ENCODE measurements at regions not wholly inside any gene's neighbourhood (a gene's known extent, or its start where the extent isn't known, plus 50 kb on each side); places are given as distances from the start of the nearest gene placed in this dataset.

DNA sequence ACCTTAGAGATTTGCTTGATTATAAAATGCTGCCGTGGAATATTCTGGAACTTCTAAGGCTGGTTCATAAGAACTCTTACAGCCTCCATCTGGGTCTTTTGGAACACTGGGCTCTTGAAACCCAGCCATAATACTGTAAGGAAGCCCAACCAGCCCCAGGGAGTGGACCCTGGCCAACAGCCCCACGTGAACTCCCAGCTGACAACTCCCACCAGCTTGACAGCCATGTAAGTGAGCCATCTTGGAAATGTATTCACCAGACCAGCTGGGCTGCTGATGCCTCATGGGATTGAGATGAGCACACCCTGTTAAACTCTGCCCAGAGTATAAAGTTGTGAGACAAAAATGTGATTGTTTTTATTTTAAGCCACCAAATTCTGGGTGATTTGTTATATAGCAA is 378.7 kb upstream of the RAG2 start:
- in situ Hi-C loops (cut with MboI; ENCODE audit: low sequenced_read_pairs, unreplicated experiment) = no loop called here
- TF ChIP-seq, protein P1, sequence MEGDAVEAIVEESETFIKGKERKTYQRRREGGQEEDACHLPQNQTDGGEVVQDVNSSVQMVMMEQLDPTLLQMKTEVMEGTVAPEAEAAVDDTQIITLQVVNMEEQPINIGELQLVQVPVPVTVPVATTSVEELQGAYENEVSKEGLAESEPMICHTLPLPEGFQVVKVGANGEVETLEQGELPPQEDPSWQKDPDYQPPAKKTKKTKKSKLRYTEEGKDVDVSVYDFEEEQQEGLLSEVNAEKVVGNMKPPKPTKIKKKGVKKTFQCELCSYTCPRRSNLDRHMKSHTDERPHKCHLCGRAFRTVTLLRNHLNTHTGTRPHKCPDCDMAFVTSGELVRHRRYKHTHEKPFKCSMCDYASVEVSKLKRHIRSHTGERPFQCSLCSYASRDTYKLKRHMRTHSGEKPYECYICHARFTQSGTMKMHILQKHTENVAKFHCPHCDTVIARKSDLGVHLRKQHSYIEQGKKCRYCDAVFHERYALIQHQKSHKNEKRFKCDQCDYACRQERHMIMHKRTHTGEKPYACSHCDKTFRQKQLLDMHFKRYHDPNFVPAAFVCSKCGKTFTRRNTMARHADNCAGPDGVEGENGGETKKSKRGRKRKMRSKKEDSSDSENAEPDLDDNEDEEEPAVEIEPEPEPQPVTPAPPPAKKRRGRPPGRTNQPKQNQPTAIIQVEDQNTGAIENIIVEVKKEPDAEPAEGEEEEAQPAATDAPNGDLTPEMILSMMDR (IDR thresholded peaks at IDR 0.05; ENCODE audit: borderline replicate concordance, control extremely low read depth, extremely low read depth, insufficient read depth, missing control alignments) = no peak
- DNase-seq (ENCODE audit: low spot score) = no peak

DNA sequence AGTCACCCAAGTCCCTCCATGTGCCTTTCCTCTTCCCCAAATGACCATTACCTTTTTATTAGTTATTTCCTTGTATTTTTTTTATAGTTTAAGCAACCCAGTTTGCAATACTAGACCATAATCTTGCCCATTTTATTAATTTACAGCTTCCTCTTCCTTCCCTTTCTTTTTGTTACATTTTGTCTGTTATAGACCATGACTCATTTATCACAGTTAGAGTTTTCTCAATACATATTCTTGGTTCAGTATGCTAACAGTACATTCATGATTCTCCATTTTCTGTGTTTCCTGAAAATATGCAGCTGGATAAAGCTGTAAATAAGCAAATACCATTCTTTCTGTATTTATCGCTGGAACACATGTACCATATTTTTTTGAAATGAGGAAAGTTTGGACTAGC is 376.7 kb upstream of the RAG2 start:
- no peak for DNase-seq (ENCODE audit: low spot score)
- in situ Hi-C loops (cut with MboI; ENCODE audit: low sequenced_read_pairs, unreplicated experiment) = no loop called here

DNA sequence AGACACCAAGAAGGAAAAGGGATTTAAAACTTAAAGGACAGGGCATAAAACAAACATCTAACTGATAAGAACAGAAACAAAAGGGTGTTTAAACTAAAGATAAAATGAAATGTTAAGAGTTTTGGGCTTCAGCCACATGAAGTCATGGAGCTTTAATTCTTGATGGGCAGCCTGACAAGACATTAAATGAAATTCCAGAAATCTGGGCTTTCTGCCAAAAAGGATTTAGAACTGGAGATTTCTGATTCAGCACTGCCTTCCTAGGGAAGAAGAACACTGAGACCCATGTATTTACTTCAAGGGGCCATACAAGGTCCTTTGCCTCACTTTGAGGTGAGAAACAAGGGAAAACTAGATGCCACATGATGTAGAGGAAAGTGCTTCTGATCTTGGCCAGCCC is 355.9 kb upstream of the RAG2 start:
- in situ Hi-C loops (cut with MboI; ENCODE audit: low sequenced_read_pairs, unreplicated experiment) = no loop called here
- TF ChIP-seq, protein P1 (IDR thresholded peaks at IDR 0.05; ENCODE audit: borderline replicate concordance, control extremely low read depth, extremely low read depth, insufficient read depth, missing control alignments) = no peak
- no peak for DNase-seq (ENCODE audit: low spot score)

More for the DNA sequence above, 376.7 kb upstream of the RAG2 start:
- TF ChIP-seq, protein P1 (IDR thresholded peaks at IDR 0.05; ENCODE audit: borderline replicate concordance, control extremely low read depth, extremely low read depth, insufficient read depth, missing control alignments) = no peak

DNA sequence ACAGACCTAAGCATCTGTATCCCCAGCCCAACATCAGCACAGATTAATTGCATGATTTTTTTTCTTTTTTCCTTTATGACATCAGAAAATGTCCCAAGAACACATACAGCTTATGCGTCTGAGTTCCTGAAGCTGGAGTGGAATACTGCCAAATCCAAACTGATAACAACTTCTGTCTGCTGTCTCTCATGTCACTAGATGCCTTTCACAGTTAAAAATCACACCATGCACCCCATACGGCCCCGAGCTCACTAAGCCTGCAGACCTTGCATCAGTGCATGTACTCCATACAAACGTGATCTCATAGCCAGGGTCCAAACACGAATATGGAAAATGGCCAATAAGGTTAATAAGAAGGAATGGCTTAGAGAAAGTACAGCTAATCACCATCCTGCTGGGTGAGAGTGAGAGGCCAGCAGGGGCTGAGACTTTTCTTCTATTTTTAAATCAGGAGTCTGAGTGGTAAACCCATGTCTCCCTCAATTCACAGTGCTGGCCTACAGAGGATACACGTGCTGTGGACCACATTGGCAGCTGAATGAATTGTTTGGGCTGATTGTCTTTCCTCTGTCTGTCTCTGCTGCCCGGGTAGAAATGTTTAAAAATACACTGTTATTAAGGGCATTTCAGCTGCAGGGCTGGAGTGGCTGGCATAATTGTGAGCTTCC is 350.6 kb upstream of the RAG2 start:
- in situ Hi-C loops (cut with MboI; ENCODE audit: low sequenced_read_pairs, unreplicated experiment) = no loop called here
- no peak for DNase-seq (ENCODE audit: low spot score)
- TF ChIP-seq, protein P1 (IDR thresholded peaks at IDR 0.05; ENCODE audit: borderline replicate concordance, control extremely low read depth, extremely low read depth, insufficient read depth, missing control alignments) = no peak

DNA sequence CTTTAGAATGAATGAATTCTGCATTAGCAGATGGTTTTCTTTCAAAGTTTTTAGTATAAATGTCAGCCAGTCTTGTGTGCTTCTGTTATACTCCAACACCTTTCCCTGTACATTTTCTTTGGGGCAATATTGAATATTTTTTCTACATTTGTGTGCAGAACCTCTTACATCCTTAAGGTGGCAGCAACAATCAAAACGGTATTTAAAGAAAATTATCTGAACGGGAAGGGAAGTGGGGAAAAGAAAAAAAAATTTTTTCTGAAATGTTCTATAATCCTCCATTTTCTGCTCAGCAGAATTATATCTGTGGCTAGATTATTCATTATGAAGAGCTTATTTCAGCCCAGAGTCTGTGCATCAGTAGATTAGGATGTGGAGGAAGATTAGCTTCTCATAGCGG is 347.3 kb upstream of the RAG2 start:
- no peak for DNase-seq (ENCODE audit: low spot score)
- TF ChIP-seq, protein P1 (IDR thresholded peaks at IDR 0.05; ENCODE audit: borderline replicate concordance, control extremely low read depth, extremely low read depth, insufficient read depth, missing control alignments) = peak; percentile 23

DNA sequence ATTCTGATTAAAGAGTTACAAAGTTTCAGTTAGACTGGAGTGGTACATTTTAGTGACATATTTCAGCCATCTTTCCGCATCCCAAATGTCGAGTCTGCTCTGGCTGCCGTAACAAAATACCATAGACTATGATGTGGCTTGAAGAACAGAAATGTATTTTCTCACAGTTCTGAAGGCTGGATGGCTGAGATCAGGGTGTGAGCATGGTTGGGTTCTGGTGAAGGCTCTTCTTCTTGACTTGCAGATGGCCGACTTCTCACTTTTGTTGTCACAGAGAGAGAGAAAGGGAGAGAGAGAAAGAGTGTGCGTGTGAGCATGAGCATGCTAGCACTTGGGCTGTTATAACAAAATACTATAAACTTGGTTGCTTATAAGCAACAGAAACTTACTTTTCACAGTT is 335.4 kb upstream of the RAG2 start:
- in situ Hi-C loops (cut with MboI; ENCODE audit: low sequenced_read_pairs, unreplicated experiment) = no loop called here
- TF ChIP-seq, protein P1 (IDR thresholded peaks at IDR 0.05; ENCODE audit: borderline replicate concordance, control extremely low read depth, extremely low read depth, insufficient read depth, missing control alignments) = no peak
- DNase-seq (ENCODE audit: low spot score) = no peak

More for the DNA sequence above, 347.3 kb upstream of the RAG2 start:
- in situ Hi-C loops (cut with MboI; ENCODE audit: low sequenced_read_pairs, unreplicated experiment) = no loop called here

Data from GM13976 (cell line).